22Rv1 (cell line): ENCODE measurements at regions not wholly inside any gene's neighbourhood (a gene's known extent, or its start where the extent isn't known, plus 50 kb on each side); places are given as distances from the start of the nearest gene placed in this dataset.

Source experiments
- CTCF ChIP-seq: fragments of 450-650 bp; IDR thresholded peaks from 2 replicates; pipeline ENCODE4 v1.5.1; 2017; ENCODE audit warnings: mild to moderate bottlenecking
- ZFX ChIP-seq: fragments of 450-650 bp; IDR thresholded peaks from 2 replicates; pipeline ENCODE4 v1.6.1; 2017; ENCODE audit warnings: antibody characterized with exemption, borderline replicate concordance

- TF ChIP-seq CTCF (no peak), ZFX (no peak)
Observed at GRCh38 chr4:175929932-175930331, 117.9 kb upstream of the GPM6A start.
